SW 1271 (cell line): ENCODE measurements at regions not wholly inside any gene's neighbourhood (a gene's known extent, or its start where the extent isn't known, plus 50 kb on each side); places are given as distances from the start of the nearest gene placed in this dataset.

Experiments used
- DNase-seq, 2 experiments: peaks; one replicate each; lab custom pipeline; 2025; lab: John Stamatoyannopoulos, UW

- DNase-seq: no peak
Observed at GRCh38 chr7:84389242-84389641, 194.7 kb upstream of the SEMA3A start.

- no peak for DNase-seq
Observed at GRCh38 chr7:84387595-84387994, 193.0 kb upstream of the SEMA3A start.

- no peak for DNase-seq
Observed at GRCh38 chr7:84384417-84384816, 189.8 kb upstream of the SEMA3A start.

GRCh38 chr7:84379446-84379845 lies 184.9 kb upstream of the SEMA3A start:
- DNase-seq: no peak

GRCh38 chr7:84372712-84373111 lies 178.1 kb upstream of the SEMA3A start:
- DNase-seq: no peak

- peak; percentile 58 to 91 for DNase-seq
Observed at GRCh38 chr7:84372155-84372621, 177.6 kb upstream of the SEMA3A start.

GRCh38 chr7:84370114-84370513 lies 175.5 kb upstream of the SEMA3A start:
- peak in 1 of 2 experiments; percentile 39 for DNase-seq

GRCh38 chr7:84368122-84368521 lies 173.5 kb upstream of the SEMA3A start:
- DNase-seq: no peak

GRCh38 chr7:84364708-84365107 lies 170.1 kb upstream of the SEMA3A start:
- DNase-seq: peak in 1 of 2 experiments; percentile 80

GRCh38 chr7:84363741-84364140 lies 169.2 kb upstream of the SEMA3A start:
- DNase-seq: no peak

GRCh38 chr7:84362828-84363227 lies 168.2 kb upstream of the SEMA3A start:
- DNase-seq: no peak

GRCh38 chr7:84362360-84362759 lies 167.8 kb upstream of the SEMA3A start:
- no peak for DNase-seq

GRCh38 chr7:84354866-84355265 lies 160.3 kb upstream of the SEMA3A start:
- no peak for DNase-seq

GRCh38 chr7:84354030-84354429 lies 159.4 kb upstream of the SEMA3A start:
- no peak for DNase-seq

GRCh38 chr7:84339306-84339705 lies 144.7 kb upstream of the SEMA3A start:
- DNase-seq: no peak

GRCh38 chr7:84337429-84337828 lies 142.8 kb upstream of the SEMA3A start:
- DNase-seq: no peak

GRCh38 chr7:84336766-84337165 lies 142.2 kb upstream of the SEMA3A start:
- no peak for DNase-seq

- DNase-seq: peak in 1 of 2 experiments; percentile 35
Observed at GRCh38 chr7:84336303-84336702, 141.7 kb upstream of the SEMA3A start.

GRCh38 chr7:84331616-84332015 lies 137.0 kb upstream of the SEMA3A start:
- DNase-seq: no peak

GRCh38 chr7:84328571-84328970 lies 134.0 kb upstream of the SEMA3A start:
- no peak for DNase-seq

- no peak for DNase-seq
Observed at GRCh38 chr7:84324136-84324630, 129.6 kb upstream of the SEMA3A start.

- no peak for DNase-seq
Observed at GRCh38 chr7:84317536-84317935, 122.9 kb upstream of the SEMA3A start.

- DNase-seq: no peak
Observed at GRCh38 chr7:84314263-84314662, 119.7 kb upstream of the SEMA3A start.

- DNase-seq: no peak
Observed at GRCh38 chr7:84304407-84304806, 109.8 kb upstream of the SEMA3A start.

GRCh38 chr7:84302949-84303348 lies 108.4 kb upstream of the SEMA3A start:
- no peak for DNase-seq
